ENCODE measurements at regions not wholly inside any gene's neighbourhood (a gene's known extent, or its start where the extent isn't known, plus 50 kb on each side); places are given as distances from the start of the nearest gene placed in this dataset.

DNA sequence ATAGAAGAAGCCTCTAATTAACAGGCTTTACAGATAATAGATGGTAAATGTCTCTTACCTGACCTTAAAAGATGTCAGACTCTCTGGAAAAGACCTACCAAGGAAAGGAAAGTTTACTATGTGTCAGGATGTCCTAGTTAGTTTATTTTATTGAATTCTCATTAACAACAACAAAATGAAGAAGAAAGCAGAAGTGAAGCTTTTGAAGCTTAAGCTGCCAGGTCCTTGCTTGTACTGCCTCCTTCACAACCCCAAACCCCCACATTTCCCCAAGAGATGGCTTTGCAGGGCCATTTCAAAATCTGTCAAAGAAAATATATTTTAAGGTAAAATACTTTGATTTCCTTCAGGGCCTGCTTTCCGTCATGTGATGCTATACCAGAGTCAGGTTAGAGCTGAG lies 798.4 kb downstream of the TUSC7 start:
- ATAC-seq (no peak), DNase-seq (no peak)
- intact Hi-C loops (cut with micrococcal nuclease), result no loop called here

- DNase-seq, result no peak
- intact Hi-C loops (cut with micrococcal nuclease), result no loop called here
- no peak for ATAC-seq
Measured at GRCh38 chr3:117509858-117510257, 800.3 kb downstream of the TUSC7 start.

DNA sequence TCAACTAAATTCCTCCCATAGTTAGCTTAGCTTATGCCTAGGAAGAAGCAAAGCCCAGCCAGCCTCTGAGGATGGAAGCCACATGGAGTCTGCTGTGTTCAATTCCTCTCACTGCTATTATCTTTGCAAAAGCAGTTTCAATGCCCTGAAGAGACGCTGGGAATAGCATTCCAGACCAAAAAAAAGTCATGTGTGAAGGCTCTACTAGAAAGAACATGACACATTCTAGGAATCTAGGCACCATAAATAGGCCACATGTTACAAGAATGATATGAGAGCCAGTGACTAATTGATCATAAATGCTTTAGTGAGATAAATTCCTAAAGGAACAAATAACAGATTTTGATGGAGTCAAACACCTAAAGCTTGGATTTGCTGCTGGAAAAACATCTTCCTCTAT lies 800.8 kb downstream of the TUSC7 start:
- DNase-seq (no peak), ATAC-seq (no peak)
- intact Hi-C loops (cut with micrococcal nuclease), result no loop called here

GRCh38 chr3:117512975-117513374 lies 803.4 kb downstream of the TUSC7 start:
- intact Hi-C loops (cut with micrococcal nuclease), result no loop called here
- no peak for ATAC-seq
- no peak for DNase-seq

- no peak for ATAC-seq
Measured at GRCh38 chr3:117515309-117515708, 805.7 kb downstream of the TUSC7 start.

DNA sequence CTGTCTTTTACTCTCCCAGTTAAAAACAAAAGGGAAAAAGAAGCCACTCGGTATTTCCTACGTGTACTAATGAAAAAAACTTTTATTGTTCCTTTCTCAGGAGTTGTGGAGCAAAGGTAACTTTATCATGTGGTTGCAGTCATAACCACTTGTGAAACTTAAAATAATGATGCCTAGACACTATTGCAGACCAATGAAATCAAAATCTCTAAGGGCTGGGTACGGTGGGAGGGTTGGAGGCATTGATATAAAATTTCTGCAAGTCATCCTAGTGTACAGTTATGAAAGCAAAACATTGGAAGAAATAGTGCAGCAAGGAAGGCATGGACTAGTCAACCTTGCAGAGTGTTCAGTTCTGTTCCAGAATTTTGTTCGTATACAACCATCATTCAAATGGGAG lies 808.8 kb downstream of the TUSC7 start:
- DNase-seq, result no peak
- intact Hi-C loops (cut with micrococcal nuclease), result no loop called here
- no peak for ATAC-seq

More at GRCh38 chr3:117515309-117515708, 805.7 kb downstream of the TUSC7 start:
- intact Hi-C loops (cut with micrococcal nuclease), result no loop called here
- no peak for DNase-seq

DNA sequence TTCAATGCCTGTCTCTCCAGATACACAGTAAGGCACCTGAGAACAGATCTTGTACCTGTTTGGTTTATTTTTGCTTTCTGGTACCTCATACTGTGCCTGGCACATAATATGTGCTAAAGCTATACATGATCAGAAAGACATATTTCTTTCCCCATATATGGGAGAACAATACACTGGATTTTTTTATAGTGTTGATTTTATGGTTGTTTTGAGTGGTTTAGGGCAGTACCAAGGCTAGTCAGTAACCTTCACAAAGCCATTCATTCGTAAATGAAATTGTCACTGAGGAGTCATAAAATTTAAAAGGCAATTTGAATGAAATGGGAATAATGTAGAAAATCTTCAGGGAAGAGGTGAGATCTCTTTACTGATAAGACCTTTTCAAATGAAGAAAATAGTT lies 810.2 kb downstream of the TUSC7 start:
- ATAC-seq, result no peak
- DNase-seq, result no peak
- intact Hi-C loops (cut with micrococcal nuclease), result no loop called here

DNA sequence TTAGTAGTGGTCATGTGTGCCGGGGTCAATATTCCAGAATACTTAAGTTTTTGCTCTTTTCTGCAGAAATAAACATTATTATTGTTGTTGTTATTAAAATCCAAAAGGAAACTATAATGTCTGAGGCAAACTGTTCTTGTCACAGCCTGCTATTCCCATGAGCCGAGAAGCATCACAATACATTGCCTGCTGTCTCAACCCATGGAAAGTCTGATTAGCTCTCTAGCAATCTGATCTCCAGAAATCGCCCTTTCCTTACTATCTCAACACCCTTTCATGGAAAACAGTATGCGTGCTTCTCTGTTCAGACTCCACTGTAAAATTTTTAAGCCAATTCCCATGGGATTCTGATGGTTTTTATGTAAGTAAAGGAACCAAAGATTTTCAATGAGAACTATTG lies 811.0 kb downstream of the TUSC7 start:
- ATAC-seq, result no peak
- intact Hi-C loops (cut with micrococcal nuclease), result no loop called here
- DNase-seq, result no peak

DNA sequence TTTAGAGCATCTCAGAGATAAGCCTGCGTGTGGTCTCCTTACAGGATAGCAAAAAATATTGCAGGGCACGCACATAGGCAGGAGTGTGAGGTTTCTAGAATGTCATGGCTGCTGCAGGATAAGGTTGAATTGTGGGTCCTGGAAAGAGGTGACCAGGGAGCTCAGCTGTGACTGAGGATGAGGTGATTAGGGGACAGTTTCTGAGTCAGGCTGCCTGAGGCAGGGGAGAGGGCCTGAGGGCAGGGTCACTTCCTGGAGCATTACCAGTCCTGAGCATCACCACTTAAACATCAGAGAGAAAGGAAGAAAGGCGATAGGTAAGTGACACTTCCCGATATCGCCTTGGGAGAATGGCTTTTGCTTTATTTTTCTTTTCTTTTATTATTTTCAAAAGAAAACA lies 813.8 kb downstream of the TUSC7 start:
- no peak for DNase-seq
- no peak for ATAC-seq
- intact Hi-C loops (cut with micrococcal nuclease), result no loop called here

- ATAC-seq, result no peak
Measured at GRCh38 chr3:117524890-117525289, 815.3 kb downstream of the TUSC7 start.

GRCh38 chr3:117526470-117527079 lies 817.0 kb downstream of the TUSC7 start:
- intact Hi-C loops (cut with micrococcal nuclease), result no loop called here
- no peak for ATAC-seq
- DNase-seq, result no peak

More at GRCh38 chr3:117524890-117525289, 815.3 kb downstream of the TUSC7 start:
- intact Hi-C loops (cut with micrococcal nuclease), result no loop called here
- DNase-seq, result no peak

GRCh38 chr3:117527346-117527745 lies 817.8 kb downstream of the TUSC7 start:
- ATAC-seq, result no peak
- intact Hi-C loops (cut with micrococcal nuclease), result no loop called here
- no peak for DNase-seq

GRCh38 chr3:117528688-117529087 lies 819.1 kb downstream of the TUSC7 start:
- intact Hi-C loops (cut with micrococcal nuclease), result no loop called here
- DNase-seq, result no peak
- ATAC-seq, result no peak

DNA sequence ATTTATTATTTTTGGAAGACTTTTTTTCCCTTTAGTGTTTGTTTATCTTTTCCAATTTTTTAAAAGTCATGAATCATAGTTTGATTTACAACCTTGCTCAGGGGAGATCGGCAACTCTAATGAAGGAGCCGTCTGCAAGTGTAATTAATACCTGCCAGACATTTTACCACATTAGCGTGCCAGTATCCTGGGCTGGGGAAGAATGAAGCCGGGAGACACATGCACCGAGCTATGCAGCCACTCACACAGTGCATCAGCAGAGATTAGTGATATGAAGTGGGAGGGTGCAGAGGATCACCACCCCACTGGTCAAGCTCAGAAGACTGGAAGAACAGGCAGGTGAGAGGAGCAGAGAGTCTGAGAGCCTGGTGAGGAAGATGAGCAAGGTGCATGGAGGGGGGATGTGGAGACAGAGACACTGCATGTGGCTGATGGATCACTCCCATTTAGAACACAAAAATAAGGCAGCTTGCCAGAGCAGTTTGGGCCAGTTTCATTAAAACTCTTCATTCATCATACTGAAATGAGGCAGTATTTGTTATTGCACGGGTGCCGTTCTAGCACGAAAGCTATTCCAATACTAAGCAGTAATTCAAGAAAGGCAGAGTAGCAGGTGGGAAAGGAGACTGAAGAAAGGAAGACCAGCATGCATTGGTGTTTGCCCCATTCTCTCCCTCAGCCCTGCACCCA lies 821.6 kb downstream of the TUSC7 start:
- DNase-seq, result no peak
- intact Hi-C loops (cut with micrococcal nuclease), result no loop called here
- no peak for ATAC-seq

DNA sequence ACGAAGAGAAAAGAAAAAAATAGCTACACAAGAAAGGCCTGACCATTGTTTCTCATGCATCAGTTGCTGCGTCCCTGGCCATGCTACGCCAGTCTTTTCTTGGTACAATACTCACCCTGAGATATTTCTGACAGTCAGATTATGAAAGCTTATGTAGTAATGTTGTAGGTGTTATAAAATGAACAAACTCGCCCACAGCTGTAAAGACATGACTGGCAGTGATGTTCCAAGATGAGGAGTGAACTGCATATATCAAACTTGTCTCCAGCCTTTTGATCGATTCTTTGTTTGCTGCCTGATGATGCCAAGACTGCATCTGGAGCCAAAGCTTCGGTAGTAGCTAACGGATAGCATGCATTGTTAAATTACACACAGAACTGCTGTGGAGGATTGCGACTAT lies 822.7 kb downstream of the TUSC7 start:
- DNase-seq (no peak), ATAC-seq (no peak)
- intact Hi-C loops (cut with micrococcal nuclease), result no loop called here

DNA sequence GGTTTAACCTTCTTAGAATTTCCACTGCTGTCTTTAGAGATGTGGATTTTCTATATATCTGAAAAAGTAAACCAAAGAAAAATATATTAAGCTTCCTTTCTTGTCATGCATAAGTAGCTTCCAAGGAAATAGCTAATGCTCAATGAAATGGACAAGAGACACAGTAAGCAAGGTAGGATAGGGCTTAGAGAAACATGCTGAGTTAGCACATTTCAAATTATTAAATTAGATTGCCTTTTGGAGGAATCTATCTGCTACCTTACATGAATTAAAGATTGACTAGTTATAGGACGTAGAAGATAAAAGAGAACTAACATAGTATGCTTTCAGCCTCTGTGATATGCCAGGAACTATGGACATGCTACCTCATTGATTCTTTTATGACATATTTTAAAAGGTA lies 824.6 kb downstream of the TUSC7 start:
- ATAC-seq (no peak), DNase-seq (no peak)
- intact Hi-C loops (cut with micrococcal nuclease), result no loop called here

DNA sequence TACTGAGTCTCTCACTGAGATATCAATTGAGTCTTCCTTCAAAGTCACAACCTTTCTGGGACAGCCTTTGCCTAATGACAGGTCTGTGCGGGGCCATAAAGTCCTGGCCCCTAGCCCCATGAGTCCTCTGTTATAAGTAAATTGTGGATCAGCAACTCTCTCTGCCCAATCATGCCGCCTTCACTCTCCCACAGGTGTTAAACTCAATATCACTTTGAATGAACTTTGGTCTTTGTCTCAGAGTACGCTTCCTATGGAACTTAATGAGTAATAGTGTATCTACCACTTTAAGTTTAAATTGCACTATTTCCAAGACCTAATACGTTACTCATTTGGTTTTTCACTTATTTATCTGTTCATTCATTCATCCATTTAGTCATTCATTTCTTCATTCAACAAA lies 826.4 kb downstream of the TUSC7 start:
- intact Hi-C loops (cut with micrococcal nuclease), result no loop called here
- no peak for ATAC-seq
- no peak for DNase-seq

- ATAC-seq (no peak), DNase-seq (no peak)
- intact Hi-C loops (cut with micrococcal nuclease), result no loop called here
Measured at GRCh38 chr3:117537949-117538348, 828.4 kb downstream of the TUSC7 start.

- DNase-seq (no peak), ATAC-seq (no peak)
- intact Hi-C loops (cut with micrococcal nuclease), result no loop called here
Measured at GRCh38 chr3:117539729-117540128, 830.1 kb downstream of the TUSC7 start.

DNA sequence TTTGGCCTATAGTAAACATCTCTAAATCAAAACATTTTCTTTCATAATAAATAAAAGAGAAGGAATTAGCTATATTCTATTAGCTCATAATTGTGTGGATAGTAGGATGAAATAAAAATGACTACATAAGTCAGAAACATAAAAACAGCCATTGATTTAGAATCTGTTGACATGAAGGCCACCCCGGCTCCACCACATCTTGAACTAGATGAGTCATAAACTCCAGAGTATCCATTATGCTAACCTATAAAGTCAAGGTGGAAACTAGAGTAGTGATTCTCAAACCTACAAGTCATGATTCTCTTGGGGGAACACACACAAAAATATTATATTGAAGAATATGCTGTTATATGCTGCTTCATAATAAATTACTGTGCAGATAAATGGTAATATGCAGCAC lies 831.0 kb downstream of the TUSC7 start:
- ATAC-seq, result no peak
- no peak for DNase-seq
- intact Hi-C loops (cut with micrococcal nuclease), result no loop called here

DNA sequence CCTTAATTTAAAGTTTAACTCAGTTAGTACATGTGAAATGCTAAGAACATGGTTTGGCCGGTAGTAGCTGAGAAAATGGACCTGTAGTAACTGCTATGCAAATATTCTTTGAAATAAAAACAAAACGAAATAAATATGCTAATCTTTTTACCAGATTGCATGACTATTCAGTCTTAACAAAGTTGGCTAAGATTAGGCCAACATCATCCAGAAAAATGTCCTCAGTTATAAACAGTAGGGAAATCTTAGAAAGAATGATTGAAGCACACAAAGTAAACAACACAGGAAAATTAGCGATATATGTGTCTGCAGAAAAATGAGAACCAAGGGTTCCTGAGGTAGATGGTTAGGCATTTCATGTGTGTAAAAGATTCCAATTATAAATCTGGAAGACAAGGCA lies 832.1 kb downstream of the TUSC7 start:
- no peak for ATAC-seq
- DNase-seq, result no peak
- intact Hi-C loops (cut with micrococcal nuclease), result no loop called here

Data from left ventricle myocardium superior (tissue), 1 donor.